GM23248 (cell line): ENCODE measurements at regions not wholly inside any gene's neighbourhood (a gene's known extent, or its start where the extent isn't known, plus 50 kb on each side); places are given as distances from the start of the nearest gene placed in this dataset.

ENCODE experiments used
- EZH2 ChIP-seq: fragments of 200-600 bp; sonication (generic); IDR thresholded peaks from 2 replicates; pipeline ENCODE4 v1.6.1; 2018; ENCODE audit warnings: antibody characterized with exemption, mild to moderate bottlenecking; ENCODE audit not compliant: insufficient read depth, poor library complexity, severe bottlenecking
- EZH2phosphoT487 ChIP-seq: fragments of 200-600 bp; sonication (generic); IDR thresholded peaks from 2 replicates; pipeline ENCODE4 v1.6.1; 2018; ENCODE audit warnings: antibody characterized with exemption, moderate library complexity, mild to moderate bottlenecking, low read depth; ENCODE audit not compliant: insufficient read depth

- TF ChIP-seq EZH2 (no peak), EZH2phosphoT487 (no peak)
These were observed 1051.1 kb upstream of the CDH6 start for GRCh38 chr5:30142432-30142831.
